Esophagus squamous epithelium (tissue), 5 donors: ENCODE measurements at regions not wholly inside any gene's neighbourhood (a gene's known extent, or its start where the extent isn't known, plus 50 kb on each side); places are given as distances from the start of the nearest gene placed in this dataset.

ENCODE experiments used
- DNase-seq: peaks from one replicate; lab custom pipeline; 2025; lab: John Stamatoyannopoulos, UW
- H3K27ac ChIP-seq, 4 donors: fragments of 200-600 bp; sonication (generic); one replicate each; pipeline ENCODE4 v1.5.1; 2016 to 2019; ENCODE audit warnings: mild to moderate bottlenecking in 1 of 4
- H3K27me3 ChIP-seq, 4 donors: fragments of 200-600 bp; sonication (generic); 1 replicate in 3 of 4; 2 replicates in 1 of 4; pipeline versions ENCODE4 v1.5.1 to v1.6.0; 2017 to 2021; ENCODE audit warnings: antibody characterized with exemption in 1 of 4
- H3K36me3 ChIP-seq, 3 donors: fragments of 200-600 bp; sonication (generic); one replicate each; pipeline ENCODE4 v1.5.1; 2016 to 2019
- H3K4me1 ChIP-seq, 3 donors: fragments of 200-600 bp; sonication (generic); one replicate each; pipeline ENCODE4 v1.5.1; 2017 to 2019
- H3K4me3 ChIP-seq, 4 donors: fragments of 200-600 bp; sonication (generic); 1 replicate in 3 of 4; 2 replicates in 1 of 4; pipeline ENCODE4 v1.5.1; 2016 to 2019; ENCODE audit warnings: mild to moderate bottlenecking in 2 of 4, moderate library complexity in 1 of 4
- H3K9me3 ChIP-seq, 3 donors: fragments of 200-600 bp; sonication (generic); one replicate each; pipeline ENCODE4 v1.5.1; 2016 to 2019
- CTCF ChIP-seq, 6 experiments: fragments of 450-650 bp in 4 of 6; fragments of 200-600 bp in 2 of 6; sonication (generic) in 2 of 6; IDR thresholded peaks; one replicate each; pipeline ENCODE4 v1.5.1; 2016 to 2019; ENCODE audit warnings: antibody characterized with exemption in 6 of 6, mild to moderate bottlenecking in 4 of 6, moderate library complexity in 4 of 6
- POLR2A ChIP-seq, 4 donors: fragments of 450-650 bp; IDR thresholded peaks; one replicate each; pipeline ENCODE4 v1.6.1; 2017; ENCODE audit warnings: antibody characterized with exemption in 4 of 4, mild to moderate bottlenecking in 4 of 4, moderate library complexity in 3 of 4
- WGBS, 2 donors: methylation state at CpG; one replicate each; pipeline ENCODE4 v1.1.5; 2018; 5-methylcytosine and 5-hydroxymethylcytosine counted together
- intact Hi-C: fragments of 100-400 bp; cut with DNase I; formaldehyde crosslinking; loops from one replicate; pipeline ENCODE4 v1.15.0; 2022
- donor health status: DM: yes; HTN: yes; CAD: no.

- no peaks in the 10 kb centered on the region for H3K4me1 ChIP-seq
- no peaks in the 10 kb centered on the region for H3K36me3 ChIP-seq
- intact Hi-C loops, result no loop called here
- H3K27me3 ChIP-seq, result no peaks in the 10 kb centered on the region
- H3K27ac ChIP-seq, result no peak overlapping the region
- H3K9me3 ChIP-seq, result peaks cover 0 to 23% (median 0%) of the 10 kb centered on the region in 3 donors
- no peak for DNase-seq
- H3K4me3 ChIP-seq, result no peak overlapping the region
- 20 to 45% methylated on average over 1 of the region's 1 CpG for WGBS, 2 donors
- TF ChIP-seq POLR2A (IDR thresholded peaks at IDR 0.05), result no peak
- TF ChIP-seq CTCF (IDR thresholded peaks at IDR 0.05), result peak in 1 of 6 experiments; percentile 26
These were observed 1139.4 kb downstream of the XPNPEP1 start for GRCh38 chr10:108783897-108784296.

- peaks cover 0 to 23% (median 0%) of the 10 kb centered on the region in 3 donors for H3K9me3 ChIP-seq
- no peak overlapping the region for H3K27ac ChIP-seq
- no peaks in the 10 kb centered on the region for H3K27me3 ChIP-seq
- intact Hi-C loops, result no loop called here
- TF ChIP-seq POLR2A (IDR thresholded peaks at IDR 0.05) (no peak), CTCF (IDR thresholded peaks at IDR 0.05) (no peak)
- H3K4me3 ChIP-seq, result no peak overlapping the region
- WGBS, 2 donors, result 57 to 68% methylated on average over 3 of the region's 3 CpGs
- H3K36me3 ChIP-seq, result no peaks in the 10 kb centered on the region
- no peak for DNase-seq
- no peaks in the 10 kb centered on the region for H3K4me1 ChIP-seq
These were observed 1140.9 kb downstream of the XPNPEP1 start for GRCh38 chr10:108782411-108782810.

GRCh38 chr10:108779501-108779900 lies 1143.8 kb downstream of the XPNPEP1 start:
- intact Hi-C loops, result no loop called here
- no peaks in the 10 kb centered on the region for H3K36me3 ChIP-seq
- no peak overlapping the region for H3K4me3 ChIP-seq
- no peak for DNase-seq
- peaks cover 0 to 10% (median 0%) of the 10 kb centered on the region in 3 donors for H3K9me3 ChIP-seq
- no peak for TF ChIP-seq POLR2A (IDR thresholded peaks at IDR 0.05)
- H3K4me1 ChIP-seq, result no peaks in the 10 kb centered on the region
- no peak overlapping the region for H3K27ac ChIP-seq
- H3K27me3 ChIP-seq, result no peaks in the 10 kb centered on the region

- H3K27ac ChIP-seq, result no peak overlapping the region
- 53 to 60% methylated on average over 3 of the region's 3 CpGs for WGBS, 2 donors
These were observed 1147.3 kb downstream of the XPNPEP1 start for GRCh38 chr10:108775911-108776475.

GRCh38 chr10:108771106-108771505 lies 1152.2 kb downstream of the XPNPEP1 start:
- H3K36me3 ChIP-seq, result no peaks in the 10 kb centered on the region
- no peaks in the 10 kb centered on the region for H3K27me3 ChIP-seq
- DNase-seq, result no peak
- H3K4me1 ChIP-seq, result no peaks in the 10 kb centered on the region
- TF ChIP-seq CTCF (IDR thresholded peaks at IDR 0.05) (no peak), POLR2A (IDR thresholded peaks at IDR 0.05) (no peak)
- H3K4me3 ChIP-seq, result no peak overlapping the region
- no peak overlapping the region for H3K27ac ChIP-seq
- intact Hi-C loops, result no loop called here
- H3K9me3 ChIP-seq, result no peaks in the 10 kb centered on the region

More at GRCh38 chr10:108775911-108776475, 1147.3 kb downstream of the XPNPEP1 start:
- Histone ChIP-seq H3K36me3 (no peaks in the 10 kb centered on the region), H3K27me3 (no peaks in the 10 kb centered on the region), H3K4me1 (no peaks in the 10 kb centered on the region), H3K4me3 (no peak overlapping the region), H3K9me3 (no peaks in the 10 kb centered on the region)
- TF ChIP-seq POLR2A (IDR thresholded peaks at IDR 0.05), result no peak
- TF ChIP-seq CTCF (IDR thresholded peaks at IDR 0.05), result no peak
- DNase-seq, result no peak
- intact Hi-C loops, result no loop called here

GRCh38 chr10:108765794-108766193 lies 1157.5 kb downstream of the XPNPEP1 start:
- H3K4me3 ChIP-seq, result no peak overlapping the region
- intact Hi-C loops, result no loop called here
- no peak overlapping the region for H3K27ac ChIP-seq
- no peaks in the 10 kb centered on the region for H3K27me3 ChIP-seq
- no peaks in the 10 kb centered on the region for H3K36me3 ChIP-seq
- H3K4me1 ChIP-seq, result no peaks in the 10 kb centered on the region
- H3K9me3 ChIP-seq, result peaks cover 0 to 14% (median 0%) of the 10 kb centered on the region in 3 donors
- WGBS, 2 donors, result 10 to 56% methylated on average over 1 of the region's 1 CpG
- no peak for TF ChIP-seq CTCF (IDR thresholded peaks at IDR 0.05)
- no peak for TF ChIP-seq POLR2A (IDR thresholded peaks at IDR 0.05)
- DNase-seq, result no peak
